GM12892 (cell line): ENCODE measurements at regions not wholly inside any gene's neighbourhood (a gene's known extent, or its start where the extent isn't known, plus 50 kb on each side); places are given as distances from the start of the nearest gene placed in this dataset.

ENCODE experiments used
- POLR2A ChIP-seq: IDR thresholded peaks from 2 replicates; pipeline ENCODE4 v1.6.1; 2011; ENCODE audit warnings: low read depth, low read length, control low read depth
- POLR2AphosphoS5 ChIP-seq: IDR thresholded peaks from 2 replicates; pipeline ENCODE4 v1.6.1; 2011; ENCODE audit warnings: low read depth, low read length, control low read depth
- TAF1 ChIP-seq: IDR thresholded peaks from 2 replicates; pipeline ENCODE4 v1.6.1; 2011; ENCODE audit warnings: low read depth, mild to moderate bottlenecking, control low read depth, low read length, borderline replicate concordance

DNA sequence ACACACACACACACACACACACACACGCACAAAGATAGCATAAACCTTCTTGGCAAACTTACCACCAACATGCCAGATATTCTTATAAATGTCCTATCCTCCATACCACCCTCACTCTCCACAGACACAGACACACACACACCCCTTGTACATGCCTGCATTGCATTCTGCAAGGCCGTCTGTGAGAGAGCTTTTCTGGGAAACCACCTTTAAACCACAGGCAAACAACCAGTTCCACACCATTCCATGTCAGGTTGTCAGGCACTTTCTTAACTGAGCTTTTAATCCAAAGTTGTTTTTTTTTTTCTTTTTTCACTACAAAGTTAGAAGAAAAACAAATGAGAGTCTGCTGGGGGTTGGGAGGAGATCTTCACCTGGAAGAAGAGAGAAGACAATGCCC is 221.1 kb downstream of the C1D start:
- TF ChIP-seq TAF1 (no peak), POLR2A (no peak), POLR2AphosphoS5 (no peak)
